ENCODE measurements at regions not wholly inside any gene's neighbourhood (a gene's known extent, or its start where the extent isn't known, plus 50 kb on each side); places are given as distances from the start of the nearest gene placed in this dataset.

DNA sequence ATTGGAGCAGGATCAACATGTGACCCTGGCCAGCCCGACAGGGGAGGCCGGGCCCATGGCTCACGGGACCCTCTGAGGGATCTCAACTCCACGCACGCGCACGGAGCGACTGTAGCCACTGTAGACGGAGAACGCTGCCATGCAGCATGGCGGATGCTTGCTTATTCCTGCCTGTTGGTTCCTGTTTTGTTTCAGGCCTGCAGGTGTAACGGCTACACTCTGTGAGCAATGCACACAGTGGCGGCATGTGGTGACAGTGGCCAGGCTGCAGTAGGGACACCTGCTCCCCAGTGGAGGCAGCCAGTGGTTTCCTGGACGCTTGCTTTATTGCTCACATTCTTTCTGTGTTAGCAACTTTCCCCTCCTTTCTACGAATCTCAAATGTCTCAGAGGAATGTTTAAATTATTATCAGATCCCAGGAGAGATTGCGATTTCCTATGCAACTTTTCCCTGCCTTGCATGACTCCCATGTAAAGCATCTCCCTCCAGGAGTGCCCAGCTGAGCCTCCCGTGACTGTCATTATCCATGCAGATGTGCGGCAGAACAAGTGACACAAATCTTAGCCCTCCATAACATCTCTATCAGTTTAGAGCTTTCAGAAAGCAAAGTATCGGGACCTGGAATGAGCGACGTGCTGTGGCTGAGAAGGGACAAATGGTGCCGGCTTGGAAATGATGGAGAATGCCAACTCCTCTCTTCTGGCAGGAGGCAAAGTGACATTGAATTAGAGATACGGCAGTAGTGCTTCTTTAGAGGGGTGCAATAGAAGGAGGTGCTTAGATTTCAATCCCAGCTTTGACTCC, 209.7 kb downstream of the ASB1 start:
- no peaks in the 10 kb centered on the region for H4K20me1 ChIP-seq (ENCODE audit: insufficient read depth, low read length)
- no peak overlapping the region for H3K27ac ChIP-seq (ENCODE audit: low read length)
- no peak overlapping the region for H3K4me3 ChIP-seq (ENCODE audit: low read length)
- no peaks in the 10 kb centered on the region for H3K79me2 ChIP-seq (ENCODE audit: low read length)
- no peaks in the 10 kb centered on the region for H3K27me3 ChIP-seq (ENCODE audit: low read depth, low read length)
- no peaks in the 10 kb centered on the region for H3K36me3 ChIP-seq (replicated peaks; ENCODE audit: low read depth, low read length)
- no peaks in the 10 kb centered on the region for H3K9me3 ChIP-seq (ENCODE audit: insufficient read depth, low read length)
- no peak overlapping the region for H3K9ac ChIP-seq (ENCODE audit: low read length)
- no peaks in the 10 kb centered on the region for H3K4me1 ChIP-seq (ENCODE audit: low read length)
- H3K4me2 ChIP-seq (ENCODE audit: low read length), result no peak overlapping the region
- TF ChIP-seq EZH2phosphoT487 (IDR thresholded peaks at IDR 0.05; ENCODE audit: low read depth) (no peak), CTCF (IDR thresholded peaks at IDR 0.05; ENCODE audit: low read depth, low read length) (no peak)
- no peak overlapping the region for H2AFZ ChIP-seq (ENCODE audit: low read depth, low read length)

DNA sequence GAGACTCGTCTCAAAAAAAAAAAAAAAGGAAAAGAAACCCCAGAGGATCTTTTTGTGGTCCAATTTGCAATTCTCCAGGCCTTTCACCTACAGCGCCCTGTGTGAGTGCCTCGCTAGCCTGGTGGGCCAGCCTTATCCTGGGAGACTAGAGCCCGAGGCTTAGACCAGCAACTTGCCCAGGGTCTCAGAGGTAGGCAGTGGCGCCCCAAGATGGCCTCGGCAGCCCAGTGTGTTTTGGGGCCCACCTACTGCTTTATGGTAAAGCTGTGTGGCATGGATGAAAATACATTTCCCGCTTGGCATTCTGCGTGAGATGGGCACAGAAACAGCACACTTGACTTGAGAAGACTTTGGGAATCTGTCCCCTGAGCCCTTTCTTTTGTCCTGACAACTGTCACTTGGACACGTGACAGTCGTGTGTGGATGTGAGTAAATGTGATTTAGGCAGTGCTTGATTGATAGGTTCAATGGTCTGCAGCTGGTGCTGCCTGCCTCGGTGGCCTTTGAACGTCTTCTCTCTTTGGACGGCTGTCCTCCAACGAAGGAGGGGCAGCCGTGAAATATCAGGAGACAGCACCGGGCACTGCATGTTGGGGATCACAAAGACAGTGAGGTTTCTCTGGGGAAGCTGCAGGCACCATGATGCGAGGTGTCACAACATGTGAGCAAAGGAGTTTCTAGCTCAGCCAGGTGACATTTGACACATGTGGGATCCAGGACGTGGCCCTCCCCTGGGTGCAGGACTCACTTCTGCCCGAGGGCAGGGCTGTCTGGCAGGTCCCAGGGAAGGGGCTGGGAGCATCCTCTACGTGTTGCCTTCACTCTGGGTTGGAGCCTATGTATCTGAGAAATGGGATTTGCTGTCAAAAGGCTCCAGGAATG, 209.5 kb upstream of the TWIST2 start:
- TF ChIP-seq CTCF (IDR thresholded peaks at IDR 0.05; ENCODE audit: low read depth, low read length) (no peak), EZH2phosphoT487 (IDR thresholded peaks at IDR 0.05; ENCODE audit: low read depth) (no peak)
- no peaks in the 10 kb centered on the region for H3K4me1 ChIP-seq (ENCODE audit: low read length)
- H4K20me1 ChIP-seq (ENCODE audit: insufficient read depth, low read length), result no peaks in the 10 kb centered on the region
- H3K36me3 ChIP-seq (replicated peaks; ENCODE audit: low read depth, low read length), result no peaks in the 10 kb centered on the region
- no peak overlapping the region for H3K9ac ChIP-seq (ENCODE audit: low read length)
- H3K27me3 ChIP-seq (ENCODE audit: low read depth, low read length), result no peaks in the 10 kb centered on the region
- H3K79me2 ChIP-seq (ENCODE audit: low read length), result no peaks in the 10 kb centered on the region
- no peak overlapping the region for H3K4me2 ChIP-seq (ENCODE audit: low read length)
- H2AFZ ChIP-seq (ENCODE audit: low read depth, low read length), result no peak overlapping the region
- no peaks in the 10 kb centered on the region for H3K9me3 ChIP-seq (ENCODE audit: insufficient read depth, low read length)
- no peak overlapping the region for H3K4me3 ChIP-seq (ENCODE audit: low read length)
- H3K27ac ChIP-seq (ENCODE audit: low read length), result no peak overlapping the region

DNA sequence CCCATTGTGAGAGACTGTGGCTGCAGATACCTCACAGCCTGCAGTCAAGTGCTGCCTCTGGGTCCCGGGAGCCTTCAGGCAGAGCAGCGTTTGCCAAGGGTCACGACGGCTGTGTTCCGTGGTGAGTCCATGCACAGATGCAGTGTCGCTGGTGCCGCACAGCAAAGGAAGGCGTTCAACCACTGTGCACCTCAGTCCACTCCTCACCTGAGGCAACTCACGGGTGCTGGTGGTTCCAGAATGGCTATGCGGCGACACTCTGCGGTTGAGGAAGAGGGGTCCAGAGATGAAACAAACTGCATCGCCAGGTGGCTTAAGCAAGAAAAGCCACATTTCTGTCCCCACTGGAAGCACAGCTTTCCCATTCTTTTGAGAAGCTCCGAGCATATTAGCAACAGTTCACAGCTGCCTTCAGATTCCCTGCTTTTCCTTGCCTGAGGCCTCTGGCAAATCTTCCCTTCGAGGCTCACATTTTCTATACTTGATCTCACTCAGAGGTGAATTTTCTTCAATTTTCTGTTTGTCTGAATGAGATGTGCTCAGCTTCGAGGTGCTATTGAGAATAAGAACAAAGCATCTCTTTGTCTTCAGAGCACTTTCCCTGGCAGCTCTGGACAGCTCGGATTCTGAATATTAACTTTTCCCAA, 208.8 kb upstream of the TWIST2 start:
- H3K4me2 ChIP-seq (ENCODE audit: low read length), result no peak overlapping the region
- H3K9me3 ChIP-seq (ENCODE audit: insufficient read depth, low read length), result no peaks in the 10 kb centered on the region
- H4K20me1 ChIP-seq (ENCODE audit: insufficient read depth, low read length), result no peaks in the 10 kb centered on the region
- H3K4me3 ChIP-seq (ENCODE audit: low read length), result no peak overlapping the region
- no peaks in the 10 kb centered on the region for H3K79me2 ChIP-seq (ENCODE audit: low read length)
- no peaks in the 10 kb centered on the region for H3K4me1 ChIP-seq (ENCODE audit: low read length)
- no peaks in the 10 kb centered on the region for H3K36me3 ChIP-seq (replicated peaks; ENCODE audit: low read depth, low read length)
- H2AFZ ChIP-seq (ENCODE audit: low read depth, low read length), result no peak overlapping the region
- H3K27ac ChIP-seq (ENCODE audit: low read length), result no peak overlapping the region
- H3K27me3 ChIP-seq (ENCODE audit: low read depth, low read length), result no peaks in the 10 kb centered on the region
- no peak overlapping the region for H3K9ac ChIP-seq (ENCODE audit: low read length)
- TF ChIP-seq EZH2phosphoT487 (IDR thresholded peaks at IDR 0.05; ENCODE audit: low read depth) (no peak), CTCF (IDR thresholded peaks at IDR 0.05; ENCODE audit: low read depth, low read length) (no peak)

- Histone ChIP-seq H3K4me3 (ENCODE audit: low read length) (no peak overlapping the region), H3K27ac (ENCODE audit: low read length) (no peak overlapping the region), H3K4me2 (ENCODE audit: low read length) (no peak overlapping the region), H3K79me2 (ENCODE audit: low read length) (no peaks in the 10 kb centered on the region), H2AFZ (ENCODE audit: low read depth, low read length) (no peak overlapping the region), H4K20me1 (ENCODE audit: insufficient read depth, low read length) (no peaks in the 10 kb centered on the region), H3K9me3 (ENCODE audit: insufficient read depth, low read length) (no peaks in the 10 kb centered on the region), H3K27me3 (ENCODE audit: low read depth, low read length) (no peaks in the 10 kb centered on the region), H3K36me3 (replicated peaks; ENCODE audit: low read depth, low read length) (no peaks in the 10 kb centered on the region), H3K4me1 (ENCODE audit: low read length) (peaks cover 4% of the 10 kb centered on the region; the same call in 1 of the 2 replicates), H3K9ac (ENCODE audit: low read length) (no peak overlapping the region)
- TF ChIP-seq EZH2phosphoT487 (IDR thresholded peaks at IDR 0.05; ENCODE audit: low read depth), result no peak
- TF ChIP-seq CTCF (IDR thresholded peaks at IDR 0.05; ENCODE audit: low read depth, low read length), result no peak
These were observed 207.4 kb upstream of the TWIST2 start for GRCh38 chr2:238640486-238640885.
